ENCODE measurements at regions not wholly inside any gene's neighbourhood (a gene's known extent, or its start where the extent isn't known, plus 50 kb on each side); places are given as distances from the start of the nearest gene placed in this dataset.
"Not testable (repeated sequence)": the region's sequence is repeated elsewhere in the genome, so short reads cannot be mapped to it uniquely, and the experiment has no call there.

DNA sequence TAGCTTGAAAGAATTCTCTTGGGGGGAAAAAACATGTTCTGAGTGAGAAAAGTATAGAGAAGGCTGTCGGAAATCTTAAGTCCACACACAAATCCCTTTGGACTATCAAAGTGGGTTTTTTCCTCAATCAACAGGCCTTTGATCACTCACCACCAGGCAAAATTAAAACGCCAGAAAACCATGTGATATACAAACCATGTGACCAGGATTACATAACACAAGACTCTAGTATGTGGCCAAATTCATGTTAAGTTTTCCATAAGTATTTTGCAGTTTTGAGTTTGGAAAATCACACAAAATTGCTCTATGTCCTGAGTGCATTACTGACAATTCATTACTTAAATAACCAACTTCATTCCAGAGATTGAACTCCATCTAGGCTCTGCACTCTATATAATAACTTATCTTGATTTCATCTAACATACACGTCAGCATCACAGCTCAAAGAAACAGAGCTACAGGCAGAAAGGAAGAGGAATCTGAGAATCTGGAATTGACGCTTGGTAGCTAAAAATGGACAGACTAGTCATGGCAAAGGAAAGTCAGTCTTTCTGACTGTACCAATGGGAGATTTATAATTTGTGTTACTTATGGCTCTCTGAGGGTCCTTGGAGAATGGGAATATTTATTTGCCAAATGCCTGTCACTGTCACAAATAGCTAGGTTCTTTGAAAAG is 383.5 kb downstream of the SFMBT2 start:
- no peak for DNase-seq

DNA sequence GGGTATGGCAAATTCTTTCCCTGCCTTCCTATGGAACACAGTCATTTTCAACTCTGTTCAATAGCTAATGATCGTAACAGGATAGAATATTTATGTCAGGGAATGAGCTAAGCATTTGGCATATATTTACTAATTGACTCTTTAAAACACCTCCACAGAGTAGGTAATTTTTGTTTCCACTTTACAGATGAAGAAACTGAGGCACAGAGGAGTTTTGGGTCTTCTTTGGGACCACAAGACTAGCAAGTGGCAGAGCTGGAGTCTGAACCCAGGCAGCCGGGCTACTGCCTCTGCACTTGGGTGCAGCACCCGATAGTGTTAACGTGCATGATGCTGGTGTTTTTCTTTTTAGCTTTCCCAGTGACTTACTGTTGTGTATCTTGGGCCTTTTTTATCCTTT is 384.0 kb downstream of the SFMBT2 start:
- no peak for DNase-seq

DNA sequence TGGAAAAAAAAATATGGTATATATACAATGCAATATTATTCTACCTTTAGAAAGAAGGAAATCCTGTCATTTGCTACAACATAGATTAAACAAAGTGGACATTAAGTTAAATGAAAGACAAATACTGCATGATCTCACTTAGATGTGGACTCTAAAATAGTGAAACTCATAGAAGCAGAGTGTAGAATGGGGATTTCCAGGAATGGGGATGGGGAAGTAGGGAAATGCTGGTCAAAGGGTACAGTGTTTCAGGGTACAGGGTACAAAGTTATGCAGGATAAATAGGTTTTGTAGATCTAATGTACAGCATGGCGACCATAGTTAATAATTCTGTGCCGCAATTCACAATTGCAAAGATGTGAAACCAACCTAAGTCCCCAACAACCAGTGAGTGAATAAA is 385.5 kb downstream of the SFMBT2 start:
- no peak for DNase-seq

DNA sequence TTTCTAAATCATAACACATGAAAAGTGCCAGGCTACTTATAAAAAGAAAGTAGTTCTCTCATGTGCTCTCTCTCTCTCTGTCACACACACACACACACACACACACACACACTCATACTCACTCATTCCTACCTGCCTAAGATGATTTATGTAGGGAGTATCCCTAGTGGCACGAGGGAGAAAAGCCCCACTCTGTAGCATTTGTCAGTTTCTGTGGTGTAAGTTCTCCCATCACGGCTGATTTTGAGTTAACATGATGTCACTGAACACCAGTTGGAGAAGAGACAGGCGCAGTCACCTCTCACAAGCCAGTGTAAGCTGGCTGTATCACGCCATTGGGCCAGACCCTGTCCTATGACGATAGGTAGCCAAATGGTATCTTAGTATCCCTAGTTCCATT is 395.4 kb downstream of the SFMBT2 start:
- DNase-seq = no peak

DNA sequence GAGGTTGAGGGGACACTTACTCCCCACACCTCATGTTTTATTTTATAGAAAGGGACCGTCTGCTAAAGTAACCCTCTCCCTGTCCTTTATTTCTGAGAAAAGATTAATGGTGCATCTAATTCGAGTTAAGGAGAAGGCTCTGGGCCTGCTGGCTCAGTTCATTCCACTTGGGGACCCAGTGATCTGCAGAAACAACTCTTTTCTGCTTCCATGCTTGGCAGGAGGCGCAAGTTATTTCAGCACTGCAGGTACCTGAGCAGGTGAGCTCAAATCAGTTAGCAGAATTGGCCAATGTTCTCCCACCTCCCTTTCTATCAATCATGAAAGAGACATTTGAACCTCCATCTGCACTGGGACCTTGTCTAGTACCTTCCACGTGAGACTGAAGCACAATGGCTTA is 396.1 kb downstream of the SFMBT2 start:
- no peak for DNase-seq

DNA sequence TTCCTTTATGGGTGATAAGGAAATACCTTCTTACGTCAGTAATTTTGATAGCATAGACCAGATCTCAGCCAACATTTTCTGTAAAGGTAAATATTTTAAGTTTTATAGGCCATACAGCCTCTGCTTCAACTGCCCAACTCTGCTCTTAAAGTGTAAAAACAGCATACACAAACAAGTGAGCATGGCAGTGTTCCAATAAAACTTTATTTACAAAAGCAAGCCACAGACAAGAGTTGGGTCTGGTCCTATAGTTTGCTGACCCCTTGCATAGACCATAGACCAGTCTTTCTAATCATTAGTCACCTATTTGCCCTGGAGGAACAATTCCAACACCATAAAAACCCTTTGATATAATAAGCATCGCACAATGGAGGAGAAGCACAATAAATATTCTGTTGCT is 398.8 kb downstream of the SFMBT2 start:
- DNase-seq = no peak

DNA sequence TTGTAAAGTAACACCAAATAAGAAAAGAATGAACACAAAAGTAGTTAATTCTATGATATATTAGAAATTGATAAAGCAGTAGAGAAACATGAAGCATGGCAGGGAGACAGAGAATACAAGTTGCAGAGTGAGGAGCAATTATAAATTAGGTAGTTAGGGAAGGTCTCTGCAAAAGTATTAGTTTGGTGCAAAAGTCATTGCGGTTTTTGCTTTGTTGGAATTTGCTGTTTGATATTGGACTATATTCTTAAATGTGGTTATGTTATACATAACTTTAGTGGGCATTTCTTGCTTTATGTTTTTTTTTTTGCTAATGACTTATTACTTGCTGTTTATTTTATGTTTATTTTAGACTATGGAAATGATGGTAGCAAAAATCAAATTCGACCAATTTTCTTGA is 402.2 kb downstream of the SFMBT2 start:
- DNase-seq = no peak

DNA sequence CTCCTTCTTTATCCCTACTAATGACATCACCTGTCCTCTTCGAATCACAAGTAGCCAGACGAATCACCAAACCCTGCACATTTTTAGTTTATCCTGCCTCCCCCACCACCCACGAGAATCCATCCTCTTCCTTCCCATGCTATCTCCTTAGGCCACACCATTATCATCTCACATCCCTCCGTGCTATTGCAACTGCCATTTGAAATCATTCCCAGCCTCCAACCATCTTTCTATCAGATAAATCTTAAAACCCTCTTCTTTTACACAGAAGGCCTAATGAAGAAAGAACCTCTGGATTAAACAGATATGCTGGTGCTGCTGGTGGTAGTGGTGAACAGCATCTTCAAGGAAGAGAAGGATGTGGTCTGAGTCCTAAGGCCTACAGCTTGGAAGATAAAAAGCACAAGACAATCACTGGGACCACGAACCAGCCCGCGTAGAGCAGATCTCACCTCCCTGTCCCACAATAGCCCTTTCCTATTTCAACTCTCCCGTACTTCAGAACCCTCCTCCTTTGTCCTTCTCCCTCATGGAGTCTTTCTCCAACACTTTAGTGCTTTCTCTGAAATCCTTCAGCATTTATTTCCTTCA is 403.1 kb downstream of the SFMBT2 start:
- no peak for DNase-seq

DNA sequence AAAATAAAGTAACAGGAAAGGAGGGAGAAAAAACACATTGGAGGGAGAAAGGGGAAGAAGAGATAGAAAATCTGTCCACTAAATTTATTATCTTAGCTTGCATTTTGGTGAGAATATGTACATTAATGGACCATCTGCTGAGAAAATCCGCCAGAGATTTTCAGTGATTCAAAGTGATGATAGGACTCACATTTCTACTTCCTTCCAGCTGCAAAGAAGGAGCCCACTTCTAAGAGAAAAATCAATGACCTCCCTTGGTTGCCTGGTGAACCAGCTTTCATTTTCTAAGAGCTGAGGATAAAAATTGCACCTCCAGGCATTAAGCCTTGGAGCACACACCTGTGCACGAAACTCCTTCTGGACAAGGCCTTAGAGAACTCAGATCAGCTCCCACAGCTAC is 404.3 kb downstream of the SFMBT2 start:
- no peak for DNase-seq

DNA sequence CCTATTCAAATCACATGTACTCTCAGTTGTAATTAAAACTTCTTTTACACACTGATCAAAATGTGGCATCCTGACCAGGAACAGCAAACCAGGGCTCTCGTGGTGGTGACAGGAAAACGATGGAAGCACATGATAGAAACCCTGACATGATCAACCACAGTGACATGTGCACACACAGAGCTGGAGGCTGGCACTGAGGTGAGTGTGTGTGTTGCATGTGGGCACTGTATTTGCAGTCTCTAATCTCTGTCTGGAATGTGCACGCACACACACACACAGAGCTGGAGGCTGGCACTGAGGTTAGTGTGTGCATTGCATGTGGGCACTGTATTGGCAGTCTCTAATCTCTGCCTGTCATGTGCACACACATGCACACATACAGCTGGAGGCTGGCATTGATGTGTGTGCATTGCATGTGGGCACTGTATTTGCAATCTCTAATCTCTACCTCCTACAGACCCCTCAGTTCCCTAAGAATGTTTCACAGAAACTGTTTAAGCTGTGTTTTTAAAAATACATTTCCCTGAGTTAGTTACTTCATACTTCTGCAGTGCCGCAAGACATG is 406.9 kb downstream of the SFMBT2 start:
- no peak for DNase-seq

DNA sequence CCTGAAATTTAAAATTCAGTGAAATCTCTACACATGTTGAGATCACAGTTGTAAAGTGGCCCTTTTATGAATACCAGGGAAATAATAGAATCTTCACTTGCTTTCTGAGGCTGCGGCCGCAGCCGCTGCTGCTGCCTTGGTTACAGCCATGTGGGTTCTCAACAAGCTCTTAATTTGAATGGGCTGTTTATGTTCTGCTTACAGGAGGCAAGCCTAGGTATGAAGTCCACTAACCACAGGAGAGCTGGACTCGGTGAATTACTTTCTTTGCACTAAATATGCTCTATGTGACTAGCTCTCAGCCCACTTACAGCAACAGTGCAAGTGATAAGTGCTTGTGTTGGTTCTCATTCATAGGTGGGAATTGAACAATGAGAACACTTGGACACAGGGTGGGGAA is 410.8 kb downstream of the SFMBT2 start:
- DNase-seq = peak; percentile 28 to 53

DNA sequence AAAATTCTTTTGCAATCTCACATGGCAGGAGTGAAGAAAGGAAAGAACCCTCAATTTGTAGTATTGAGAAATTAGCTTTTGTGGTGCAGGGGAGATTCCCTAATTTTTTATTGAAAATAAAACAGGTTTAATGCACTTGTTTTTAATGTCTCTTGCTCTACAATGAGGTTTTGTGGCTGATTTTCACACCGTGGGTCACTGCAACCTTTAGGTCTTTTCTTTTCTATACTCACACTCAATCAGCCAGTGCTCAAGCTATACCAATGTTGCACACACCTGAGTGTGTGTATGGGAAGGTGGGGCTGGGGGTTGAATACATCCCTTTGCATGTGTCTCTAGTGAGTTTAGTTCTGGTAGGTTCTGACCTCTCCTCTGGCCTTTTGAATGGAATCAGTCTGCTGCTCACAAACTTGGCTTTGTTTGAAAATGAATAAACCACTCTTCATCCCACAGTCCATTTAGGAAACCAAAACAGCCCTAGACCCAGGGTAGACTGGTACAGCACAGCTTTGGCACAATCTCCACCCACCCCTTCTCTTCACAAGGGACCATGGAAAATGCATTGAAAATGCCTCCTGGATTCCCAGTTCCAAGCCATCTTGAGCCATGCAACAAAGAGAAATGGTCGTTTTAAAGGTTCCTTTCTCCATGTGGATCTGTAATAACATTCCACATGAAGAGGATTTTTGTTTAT is 411.5 kb downstream of the SFMBT2 start:
- no peak for DNase-seq

DNA sequence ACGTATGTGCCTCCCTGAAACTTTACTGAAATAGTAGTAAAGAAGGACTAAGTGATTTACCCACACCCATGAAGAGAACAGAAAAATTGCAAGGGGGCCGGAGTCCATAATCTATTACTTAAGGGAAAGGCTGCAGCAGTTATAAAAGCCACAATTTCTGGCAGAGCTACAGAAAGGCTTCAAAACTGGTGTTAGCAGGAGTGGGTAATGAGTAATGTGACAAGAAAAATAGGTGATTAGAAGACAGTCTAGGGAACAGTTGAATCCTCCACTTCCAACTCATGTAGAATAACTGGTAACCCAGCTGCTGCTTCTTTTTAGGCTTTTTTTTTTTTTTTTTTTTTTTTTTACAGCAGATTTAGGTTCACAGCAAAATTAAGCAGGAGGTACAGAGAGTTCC is 413.3 kb downstream of the SFMBT2 start:
- no peak for DNase-seq

DNA sequence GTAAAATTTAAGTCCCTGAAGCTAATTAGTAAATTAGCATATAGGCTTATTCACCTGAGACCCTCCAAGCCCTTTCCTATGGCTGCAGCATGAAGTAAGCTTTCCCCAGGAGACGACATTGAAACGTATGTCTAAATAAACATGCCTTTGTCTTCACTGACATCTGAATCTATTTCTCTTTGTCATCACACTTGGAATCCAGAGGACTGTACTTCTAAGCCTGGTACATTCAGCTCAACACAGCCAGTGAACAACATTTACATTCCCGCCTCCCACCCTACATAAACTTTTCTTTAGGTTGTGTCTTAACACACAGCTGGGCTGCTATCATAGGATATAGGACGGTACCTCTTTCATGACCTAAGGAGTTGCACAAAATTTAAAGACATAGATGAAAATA is 414.4 kb downstream of the SFMBT2 start:
- no peak for DNase-seq

DNA sequence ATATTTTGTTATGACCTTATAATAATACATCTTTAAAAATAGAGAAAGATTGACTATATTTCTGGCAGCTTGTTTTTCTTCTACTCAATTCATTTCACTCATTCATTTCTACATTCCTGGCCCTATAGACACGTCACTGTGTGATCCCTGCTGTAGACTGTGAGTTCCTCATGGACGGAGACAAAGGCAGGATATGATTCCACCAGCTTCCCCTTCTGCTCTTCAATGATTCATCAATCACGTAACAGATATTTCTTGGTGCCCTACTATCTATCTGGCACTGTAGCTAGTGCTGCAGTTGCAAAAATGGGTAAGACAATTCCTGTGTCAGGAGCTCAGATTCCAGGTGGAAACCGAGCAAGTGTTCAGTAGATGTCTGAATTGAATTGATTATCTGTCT is 415.0 kb downstream of the SFMBT2 start:
- no peak for DNase-seq

DNA sequence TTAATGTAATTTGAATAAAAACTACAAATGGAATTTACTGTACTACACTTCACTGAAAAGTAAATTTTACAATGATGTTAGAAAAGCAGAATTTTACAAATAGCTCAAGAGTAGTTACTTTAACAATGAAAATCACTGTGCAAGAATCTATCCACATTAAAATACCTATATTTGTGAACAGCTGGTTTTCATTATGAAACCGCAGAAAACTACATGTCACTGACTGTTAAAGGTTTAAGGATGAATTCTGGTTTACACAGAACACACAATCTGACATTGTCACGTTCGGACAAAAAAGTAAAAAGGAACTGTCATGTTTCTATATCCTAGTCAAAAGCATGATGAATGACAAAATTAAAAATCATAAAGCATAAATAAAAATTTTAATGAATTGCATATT is 415.3 kb upstream of the PRKCQ start:
- DNase-seq = no peak

DNA sequence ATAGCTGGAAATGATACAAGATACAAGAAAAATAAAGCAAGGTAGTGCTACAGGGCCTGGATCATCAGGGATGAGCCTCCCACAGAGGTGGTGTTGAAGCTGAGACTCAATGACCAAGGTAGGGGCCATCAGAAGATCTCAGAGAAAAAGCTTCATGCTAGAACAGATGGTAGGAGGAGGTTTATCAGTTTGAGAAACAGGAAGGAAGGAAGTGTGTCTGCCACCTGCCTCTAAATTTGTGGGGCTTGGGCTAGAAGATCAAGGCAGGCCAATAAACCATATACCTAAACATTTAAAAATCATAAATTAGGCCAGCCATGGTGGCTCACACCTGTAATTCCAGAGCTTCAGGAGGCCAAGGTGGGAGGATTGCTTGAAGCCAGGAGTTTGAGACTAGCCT is 410.8 kb upstream of the PRKCQ start:
- DNase-seq = no peak

DNA sequence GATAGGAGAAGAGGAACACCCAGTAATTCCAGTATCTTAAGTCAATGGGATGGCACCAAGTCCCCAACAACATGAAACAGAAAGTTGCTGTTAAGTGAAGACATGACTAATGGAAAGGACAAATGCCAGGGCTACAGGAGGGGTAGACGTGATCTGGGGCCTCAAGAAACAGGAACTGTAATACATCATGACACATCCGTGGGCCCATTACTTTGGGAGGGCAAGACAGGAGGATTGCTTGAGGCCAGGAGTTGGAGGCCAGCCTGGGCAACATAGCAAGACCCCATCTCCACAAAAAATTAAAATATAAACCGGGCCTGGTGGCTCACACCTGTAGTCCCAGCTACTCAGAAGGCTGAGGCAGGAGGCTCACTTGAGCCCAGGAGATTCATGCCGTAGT is 408.6 kb upstream of the PRKCQ start:
- no peak for DNase-seq

DNA sequence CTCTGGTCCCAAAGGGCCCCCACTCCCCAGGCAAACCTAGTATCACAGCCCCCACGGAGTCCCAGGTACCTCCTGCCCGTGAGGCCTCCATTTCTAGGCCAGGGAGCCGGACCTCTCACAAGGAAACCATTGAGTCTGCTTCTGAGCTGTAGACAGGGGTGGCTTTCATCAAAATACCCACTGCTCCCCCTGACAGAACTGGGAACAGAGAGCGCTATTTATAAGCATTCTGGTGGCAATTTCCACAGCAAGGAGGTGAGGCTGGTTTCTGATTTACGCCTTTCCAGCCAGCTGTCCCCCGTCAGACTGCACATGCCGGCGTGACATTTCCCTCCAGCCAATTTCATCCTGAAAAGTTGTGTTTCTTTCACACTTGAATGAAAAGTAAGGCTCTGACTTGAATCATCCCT is 407.5 kb upstream of the PRKCQ start:
- DNase-seq = no peak

DNA sequence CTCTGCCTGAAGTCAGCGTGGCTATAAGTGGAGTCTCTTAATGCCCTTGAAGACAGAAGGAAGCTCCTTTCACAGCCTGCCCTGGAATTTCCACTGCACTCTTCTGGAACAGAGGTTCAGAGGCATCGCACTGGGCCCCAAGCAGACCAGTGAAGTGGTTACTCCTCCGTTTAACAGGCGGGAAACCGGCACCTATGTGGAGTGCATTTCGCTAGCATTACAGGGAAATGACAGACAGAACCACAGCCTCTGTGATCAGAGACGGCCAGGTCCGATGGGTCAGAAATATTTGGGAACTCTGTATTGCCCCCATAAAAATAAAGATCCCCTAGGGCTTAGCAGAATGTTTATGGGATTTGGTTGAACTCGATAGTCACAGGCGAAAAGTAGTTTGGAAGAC is 406.9 kb upstream of the PRKCQ start:
- no peak for DNase-seq

DNA sequence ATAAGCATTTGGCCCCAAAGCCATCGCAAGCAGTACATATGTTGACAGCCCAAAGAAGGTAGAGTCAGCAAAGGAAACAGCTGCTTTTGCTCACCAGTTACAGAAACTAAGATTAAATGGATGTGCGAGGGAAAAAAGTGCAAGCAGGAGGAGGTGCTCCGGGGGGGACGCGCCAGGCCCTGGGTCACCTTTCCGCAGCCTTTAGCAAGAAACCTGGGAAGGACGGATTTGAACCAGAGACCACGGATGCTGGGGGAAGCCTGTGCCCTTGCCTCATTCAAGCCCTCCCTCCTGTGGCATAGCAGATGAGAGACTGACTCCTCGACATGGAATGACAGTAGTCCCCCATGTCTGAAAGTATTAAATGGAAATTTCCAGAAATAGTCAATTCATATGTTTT is 405.6 kb upstream of the PRKCQ start:
- no peak for DNase-seq

DNA sequence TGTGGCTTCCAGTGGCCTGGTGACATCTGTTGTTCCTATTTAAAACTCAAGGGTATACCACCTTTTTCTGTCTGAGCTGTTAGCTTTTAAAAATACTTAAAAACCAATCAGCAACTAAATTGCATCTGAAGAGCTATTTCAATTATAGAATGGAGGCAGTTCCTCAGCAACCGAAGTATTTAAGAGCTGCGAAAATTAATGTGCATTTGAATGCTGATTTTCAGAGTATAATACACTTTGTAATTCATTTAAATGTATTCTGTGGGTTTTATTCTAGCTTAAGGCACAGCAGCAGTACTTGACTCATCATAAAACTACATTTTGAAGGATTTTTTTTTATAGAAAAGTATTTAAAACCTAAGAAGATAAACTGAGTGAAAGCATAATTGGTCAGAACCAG is 404.9 kb upstream of the PRKCQ start:
- no peak for DNase-seq

DNA sequence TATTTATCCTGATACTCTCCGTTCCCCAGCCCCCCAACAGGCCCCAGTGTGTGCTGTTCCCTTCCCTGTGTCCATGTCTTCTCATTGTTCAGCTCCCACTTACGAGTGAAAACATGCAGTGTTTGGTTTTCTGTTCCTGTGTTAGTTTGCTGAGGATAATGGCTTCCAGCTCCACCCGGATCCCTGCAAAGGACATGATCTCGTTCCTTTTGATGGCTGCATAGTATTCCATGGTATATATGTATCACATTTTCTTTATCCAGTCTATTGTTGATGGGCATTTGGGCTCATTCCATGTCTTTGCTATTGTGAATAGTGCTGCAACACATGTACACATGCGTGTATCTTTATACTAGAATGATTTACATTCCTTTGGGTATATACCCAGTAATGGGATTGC is 403.9 kb upstream of the PRKCQ start:
- not testable (repeated sequence) for DNase-seq

DNA sequence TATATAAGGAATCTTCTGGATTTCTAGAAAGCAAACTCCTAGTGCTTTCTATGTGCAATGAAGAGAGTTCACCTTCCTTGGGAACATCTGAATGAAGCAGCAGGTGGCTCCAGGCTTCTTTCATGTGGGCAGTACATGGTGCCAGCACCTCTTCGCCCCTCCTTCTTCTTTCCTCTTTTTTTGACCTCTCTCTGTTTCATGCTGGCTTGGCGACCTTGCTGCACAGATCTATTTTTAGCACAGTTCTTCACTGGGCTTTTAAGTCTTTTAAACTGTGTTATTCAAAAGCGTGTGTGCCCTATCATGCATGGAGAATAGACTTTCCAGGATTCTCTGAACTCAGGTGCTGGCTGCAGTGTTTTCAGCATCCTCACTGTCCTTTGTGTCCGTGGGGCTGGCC is 400.3 kb upstream of the PRKCQ start:
- DNase-seq = no peak
